NCI-H2029 (cell line): ENCODE measurements at regions not wholly inside any gene's neighbourhood (a gene's known extent, or its start where the extent isn't known, plus 50 kb on each side); places are given as distances from the start of the nearest gene placed in this dataset.

Source experiments
- DNase-seq: peaks from one replicate; lab custom pipeline; 2025; lab: John Stamatoyannopoulos, UW

DNA sequence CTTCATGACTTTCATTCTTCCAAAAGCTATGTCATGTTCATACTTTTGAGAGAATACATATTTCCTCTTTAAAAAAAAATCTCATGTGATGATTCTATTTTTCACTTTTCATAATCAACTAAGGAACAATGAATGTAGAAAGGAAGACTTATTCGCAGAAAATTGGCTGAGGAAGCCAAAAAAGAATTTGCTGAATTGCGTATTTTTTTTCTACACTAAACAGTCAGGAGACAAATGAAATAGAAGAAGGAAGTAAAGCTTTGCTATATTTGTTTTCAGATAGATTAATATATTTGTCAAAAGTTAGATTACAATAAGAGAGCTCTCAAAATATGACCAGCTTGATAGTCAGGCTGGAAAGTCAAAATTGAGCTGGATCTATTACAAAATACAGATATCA lies 504.2 kb downstream of the ANXA1 start:
- no peak for DNase-seq

DNA sequence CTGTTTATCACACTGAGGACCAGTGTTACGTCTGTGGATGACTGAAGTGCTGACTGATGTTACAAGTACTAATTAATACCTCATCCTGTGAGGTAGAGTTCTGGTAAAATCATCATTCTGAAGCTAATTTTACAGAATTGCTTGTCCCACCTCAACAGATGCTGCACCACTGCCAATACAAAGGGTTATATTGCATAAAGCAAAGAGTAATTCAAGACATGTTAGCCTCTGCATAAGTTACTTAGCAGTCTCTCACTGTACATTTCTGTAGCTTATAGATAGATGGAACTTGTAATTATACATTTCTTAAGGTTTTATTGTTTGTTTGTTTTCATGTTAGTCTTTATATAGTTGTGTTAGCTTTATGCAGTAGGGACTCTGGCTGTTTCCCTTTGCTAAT lies 513.6 kb downstream of the ANXA1 start:
- no peak for DNase-seq

DNA sequence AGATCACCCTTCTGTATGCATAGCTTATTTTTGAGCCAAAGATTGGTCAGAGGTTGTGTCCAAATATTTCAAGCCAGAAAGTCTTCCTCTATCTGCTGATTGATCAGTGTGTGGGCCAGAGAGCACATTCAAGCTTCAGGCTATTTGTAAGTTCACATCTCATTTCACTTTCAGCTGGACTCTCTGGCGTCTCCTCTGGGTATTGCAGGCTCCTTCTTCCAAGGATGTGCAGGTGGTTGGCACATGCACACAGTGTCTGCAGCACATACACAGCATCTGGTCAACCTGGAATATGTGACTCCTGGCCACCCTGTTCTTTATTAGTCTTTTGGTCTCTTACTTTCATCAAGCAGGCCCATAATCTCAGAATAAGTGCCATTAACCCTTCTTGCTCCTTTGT lies 516.1 kb downstream of the ANXA1 start:
- DNase-seq, result no peak

DNA sequence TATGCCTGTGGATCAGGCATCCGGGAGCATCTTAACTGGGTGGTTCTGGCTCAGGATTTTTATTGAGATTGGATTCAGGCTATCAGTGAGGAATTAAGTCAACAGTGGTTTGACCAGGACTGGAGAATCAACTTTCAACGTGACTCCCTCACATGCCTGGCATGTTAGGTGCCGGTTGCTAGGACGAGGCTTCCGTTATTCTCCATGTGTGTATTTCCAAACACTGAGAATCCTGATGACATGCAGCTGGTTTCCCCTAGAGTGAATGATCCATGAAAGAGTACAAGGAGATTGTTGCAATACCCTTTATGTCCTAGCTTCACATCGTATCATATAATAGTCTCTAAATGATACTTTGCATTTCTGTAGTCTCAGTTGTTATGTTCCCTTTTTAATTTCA lies 529.2 kb downstream of the ANXA1 start:
- DNase-seq, result no peak

DNA sequence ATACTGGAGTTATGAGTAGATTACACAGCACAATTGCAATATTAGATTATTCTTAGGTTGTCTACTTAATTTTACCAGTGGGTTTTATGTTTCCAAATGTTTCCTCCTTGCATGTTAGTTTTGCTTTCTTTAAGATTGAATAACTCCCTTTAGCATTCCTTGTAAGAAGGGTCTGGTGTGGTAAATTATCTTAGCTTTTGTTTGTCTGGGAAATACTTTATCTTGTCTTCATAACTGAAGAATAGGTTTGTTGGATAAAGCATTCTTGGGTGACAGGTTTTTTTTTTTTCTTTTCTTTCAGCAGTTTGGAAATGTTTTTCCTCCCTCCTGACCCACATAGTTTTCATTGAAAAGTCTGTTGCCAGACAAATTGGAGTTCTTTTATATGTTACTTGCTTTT lies 531.1 kb downstream of the ANXA1 start:
- no peak for DNase-seq

DNA sequence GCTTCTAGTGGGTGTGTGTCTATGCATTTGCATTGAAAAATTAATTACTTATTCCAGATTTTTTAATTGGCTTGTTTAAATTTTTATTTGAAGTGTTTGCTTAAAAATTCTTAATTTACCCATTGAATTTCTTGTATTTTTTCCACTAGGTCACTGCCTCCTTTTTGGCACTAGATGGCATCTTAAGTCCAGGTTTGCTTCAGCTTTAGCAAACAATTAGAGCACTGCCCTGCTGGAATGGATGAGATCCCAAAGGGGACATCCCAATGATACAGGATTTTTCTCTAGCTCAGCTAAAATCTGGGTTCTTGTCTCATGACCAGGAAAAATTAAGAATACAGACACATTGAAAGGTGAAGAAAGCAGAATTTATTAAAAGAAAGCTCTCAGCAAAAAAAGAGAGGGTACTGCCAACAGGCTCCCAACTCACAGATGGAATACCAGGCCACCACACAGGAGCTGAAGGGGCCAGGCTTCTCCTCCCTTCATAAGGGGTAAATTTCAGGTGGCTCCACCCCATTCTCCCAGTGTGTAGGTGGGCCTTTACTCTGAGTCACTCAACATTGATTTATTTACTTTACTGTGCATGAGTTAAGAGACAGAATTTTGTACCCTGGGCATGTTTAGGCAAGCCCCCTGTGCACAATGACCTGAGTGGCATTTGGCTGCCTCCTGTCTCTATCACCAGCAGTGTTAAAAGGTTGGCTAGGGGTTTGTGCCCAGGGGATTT lies 532.4 kb downstream of the ANXA1 start:
- peak; percentile 13 for DNase-seq

DNA sequence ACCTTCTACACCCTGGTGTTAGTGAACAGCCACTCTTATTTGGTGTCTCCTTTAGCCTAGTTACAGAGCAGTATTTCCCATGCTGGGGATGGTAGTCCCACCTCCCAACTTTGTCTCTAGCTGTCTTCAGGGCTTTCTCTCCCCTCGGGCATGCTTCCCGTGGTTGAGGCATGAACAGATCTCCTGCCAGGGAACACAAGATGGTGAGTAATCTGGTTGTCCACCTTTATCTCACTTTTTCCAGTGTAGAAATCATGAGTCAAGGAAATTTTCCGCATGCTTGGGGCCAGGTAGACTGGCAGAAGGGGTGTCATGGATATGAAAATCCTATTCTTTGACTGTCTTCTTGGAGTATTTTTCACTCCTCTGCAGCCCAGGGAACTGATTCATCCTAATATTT lies 532.9 kb downstream of the ANXA1 start:
- no peak for DNase-seq

DNA sequence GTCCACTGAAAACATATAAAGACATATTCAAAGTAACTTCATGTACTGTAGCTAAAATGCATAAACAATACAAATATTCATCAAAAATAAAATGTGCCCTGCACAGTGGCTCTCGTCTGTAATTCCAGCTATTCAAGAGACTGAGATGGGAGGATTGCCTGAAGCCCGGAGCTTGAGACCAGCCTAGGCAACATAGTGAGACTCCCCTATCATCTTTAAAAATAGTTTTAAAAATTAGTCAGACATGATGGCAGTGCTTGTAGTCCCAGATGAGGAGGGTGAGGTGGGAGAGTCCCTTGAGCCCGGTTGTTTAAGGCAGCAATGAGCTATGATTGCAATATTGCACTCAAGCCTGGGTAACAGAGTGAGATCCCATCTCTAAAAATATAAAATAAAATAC lies 534.1 kb downstream of the ANXA1 start:
- no peak for DNase-seq

DNA sequence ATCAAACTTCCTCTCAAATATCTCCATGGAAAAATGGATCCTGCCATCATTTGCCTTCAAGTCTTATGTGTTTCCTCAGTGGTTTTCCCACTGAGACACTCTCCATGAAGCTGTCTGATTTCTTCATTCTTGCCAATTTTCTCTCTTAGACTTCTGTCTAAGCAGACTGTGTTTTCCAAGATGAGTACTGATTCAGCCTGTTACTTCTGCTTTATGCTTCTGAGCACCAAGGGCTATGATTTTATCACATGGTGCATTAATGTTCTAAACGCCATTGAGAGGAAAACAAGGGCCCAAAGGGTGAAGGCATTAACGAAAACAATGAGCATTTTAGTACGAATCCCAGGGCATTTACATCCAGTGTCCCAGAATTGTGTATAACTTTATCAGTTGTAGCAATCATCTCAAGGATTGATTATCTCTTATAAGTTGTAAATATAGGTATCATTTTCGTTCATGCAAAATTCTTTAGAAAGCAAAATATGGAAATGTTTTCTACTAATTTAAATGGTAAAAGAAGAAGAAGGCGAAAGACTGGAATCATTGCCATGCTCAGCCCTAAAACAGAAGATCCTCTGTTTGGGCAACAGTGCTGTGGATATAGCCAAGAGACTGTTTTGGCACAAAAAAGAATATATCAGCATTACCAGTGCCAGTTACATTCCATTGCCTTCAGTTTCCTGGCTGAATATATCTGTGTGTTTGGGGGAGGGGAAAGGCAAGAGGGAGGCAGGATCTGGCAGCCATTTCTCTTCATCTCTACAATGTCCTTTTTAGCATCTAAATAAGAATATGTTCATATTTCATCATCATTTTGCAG lies 537.6 kb downstream of the ANXA1 start:
- no peak for DNase-seq

DNA sequence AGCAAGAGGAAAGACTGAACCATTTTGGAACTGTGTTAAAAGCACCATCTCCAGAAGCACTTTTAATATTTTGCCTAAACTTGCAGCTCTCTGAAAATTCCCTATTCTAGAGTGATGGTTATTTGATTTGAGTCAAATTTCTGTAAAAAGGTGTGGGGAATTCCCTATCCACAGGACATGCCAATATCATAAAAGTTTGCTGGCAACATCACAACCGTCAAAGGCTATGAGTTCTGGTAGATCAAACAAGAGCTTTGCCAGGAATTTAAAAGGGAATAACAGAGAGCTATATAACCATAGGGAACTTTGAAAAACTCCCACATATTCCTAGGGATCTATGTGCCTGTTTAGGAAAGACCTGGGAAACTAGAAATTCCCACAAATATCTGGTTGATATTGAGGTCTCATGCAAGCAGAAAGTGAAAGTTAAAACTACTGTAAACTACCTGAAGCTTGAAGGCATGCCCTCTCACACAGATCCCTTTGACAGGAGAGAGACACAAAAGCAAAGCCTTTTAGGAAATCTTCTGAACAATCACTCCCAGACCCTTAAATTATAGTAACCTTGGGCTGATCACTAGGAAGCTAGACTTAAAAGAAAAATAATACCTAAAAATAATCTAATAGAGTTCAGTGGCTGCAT lies 549.9 kb downstream of the ANXA1 start:
- DNase-seq, result no peak

DNA sequence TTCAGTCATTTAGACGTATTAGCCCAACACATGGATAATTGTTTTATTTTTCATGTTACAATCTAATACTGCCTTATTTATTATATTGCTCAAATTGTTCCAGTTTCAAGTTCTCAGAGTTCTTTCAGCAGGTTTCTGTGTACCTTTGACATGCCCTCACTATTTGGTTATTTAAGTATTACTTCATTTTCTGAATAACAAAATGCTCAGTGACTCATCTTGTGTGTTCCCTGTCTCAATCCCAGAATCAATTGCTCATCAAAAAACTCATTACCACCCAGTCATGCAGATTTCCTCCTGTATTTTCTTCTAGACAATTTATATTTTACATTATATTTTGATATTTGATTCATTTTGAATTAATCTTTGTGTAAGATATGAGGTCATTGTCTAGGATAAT lies 562.6 kb downstream of the ANXA1 start:
- DNase-seq, result no peak

DNA sequence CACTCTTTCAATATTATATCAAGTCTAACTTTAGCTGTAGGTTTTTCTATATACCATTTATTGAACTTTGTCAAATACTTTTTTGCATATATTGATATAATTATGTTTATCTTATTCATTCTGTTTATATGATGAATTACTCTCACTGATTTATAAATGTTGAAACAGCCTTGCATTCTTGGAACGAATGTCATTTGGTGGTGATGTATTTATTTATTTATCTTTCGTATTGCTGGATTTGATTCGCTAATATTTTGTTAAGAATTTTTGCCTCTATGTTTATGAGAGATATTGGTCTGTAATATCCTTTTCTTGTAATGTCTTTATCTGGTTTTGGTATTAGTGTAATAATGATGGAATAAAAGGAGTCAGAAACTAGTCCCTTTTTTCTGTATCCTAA lies 563.9 kb downstream of the ANXA1 start:
- DNase-seq, result no peak

DNA sequence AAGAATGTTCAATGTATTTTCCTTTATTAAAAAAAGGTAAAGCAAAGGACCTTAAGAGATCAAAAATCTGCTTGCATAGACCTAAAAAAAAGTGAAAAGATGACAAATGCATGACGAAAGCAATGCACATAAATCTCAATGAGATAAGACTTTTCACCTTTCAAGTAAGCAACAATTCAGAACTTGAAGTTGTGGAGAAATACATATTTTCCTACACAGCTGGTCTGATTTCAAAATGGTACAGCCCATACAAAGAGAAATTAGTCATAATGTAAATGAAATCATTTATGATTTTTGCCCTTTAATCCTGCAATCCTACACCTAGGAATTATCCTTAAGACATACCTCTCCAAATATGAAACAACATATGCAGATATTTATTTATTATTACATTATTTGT lies 568.0 kb downstream of the ANXA1 start:
- no peak for DNase-seq

DNA sequence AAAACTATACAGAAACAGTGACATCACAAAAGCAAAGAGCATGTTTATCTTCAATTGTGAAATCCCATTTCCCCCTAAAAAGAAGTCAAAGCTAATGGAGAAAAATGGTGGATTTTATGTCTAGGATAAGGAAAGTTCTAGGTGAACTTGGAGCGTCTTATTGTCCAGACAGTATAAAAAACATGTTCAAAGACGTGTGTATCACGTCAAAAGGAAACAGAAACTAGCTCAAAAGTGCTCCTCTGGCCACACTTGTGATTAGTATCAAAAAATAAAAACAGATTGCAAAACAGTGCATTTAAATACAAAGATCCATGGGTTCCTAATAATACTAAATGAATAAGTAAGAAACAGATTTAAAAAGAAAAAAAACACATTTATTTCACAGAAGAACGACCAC lies 568.9 kb downstream of the ANXA1 start:
- DNase-seq, result no peak

DNA sequence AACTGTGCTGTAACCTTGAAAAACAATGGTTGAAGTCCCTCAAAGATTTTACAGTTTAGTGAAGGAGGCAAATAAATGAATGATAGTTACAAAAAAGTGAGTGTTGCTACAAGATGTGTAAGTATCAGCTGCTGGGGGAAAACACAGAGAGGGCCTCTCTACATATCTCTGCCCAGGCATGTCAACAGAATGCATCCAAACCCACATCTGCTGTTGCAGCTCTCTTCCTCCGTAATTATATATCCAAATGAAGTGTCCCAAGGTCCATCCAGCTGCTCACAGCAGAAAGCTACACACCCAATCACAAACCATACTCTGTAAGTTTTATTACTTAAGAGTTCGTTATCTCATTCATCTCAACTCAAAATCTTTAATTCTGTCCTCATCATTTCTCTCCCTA lies 584.6 kb downstream of the ANXA1 start:
- no peak for DNase-seq

DNA sequence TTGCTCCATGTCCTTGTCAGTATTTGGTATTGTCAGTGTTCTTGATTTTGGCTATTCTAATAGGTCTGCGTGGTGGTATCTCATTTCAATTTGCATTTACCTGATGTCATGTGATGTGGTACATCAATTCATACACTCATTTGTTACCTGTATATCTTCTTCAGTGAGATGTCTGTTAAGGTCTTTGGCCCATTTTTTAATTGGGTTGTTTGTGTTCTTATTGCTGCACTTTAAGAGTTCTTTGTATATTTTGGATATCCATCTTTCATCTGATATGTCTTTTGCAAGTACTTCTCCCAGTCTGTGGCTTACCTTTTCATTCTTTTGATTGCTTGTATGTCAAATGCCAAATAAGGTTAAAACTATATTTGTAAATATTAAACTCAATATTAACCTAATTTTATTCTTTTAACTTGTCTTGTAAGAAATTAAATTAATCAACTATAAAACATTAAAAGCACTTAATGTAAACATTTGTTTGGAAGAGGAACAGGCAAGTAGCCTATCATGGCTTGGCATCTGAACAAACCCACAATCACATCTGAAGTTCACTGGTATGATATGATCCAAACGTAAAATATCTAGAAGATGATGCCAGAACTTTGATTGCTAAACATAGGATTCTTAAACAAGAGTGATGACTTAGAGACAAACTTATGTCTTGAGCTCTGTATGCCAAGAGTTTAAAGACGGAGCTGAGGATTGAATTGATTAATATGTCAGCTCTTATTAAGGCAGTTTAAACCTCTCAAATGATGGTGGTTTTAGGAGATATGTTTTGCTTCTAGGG lies 587.3 kb downstream of the ANXA1 start:
- DNase-seq, result no peak

DNA sequence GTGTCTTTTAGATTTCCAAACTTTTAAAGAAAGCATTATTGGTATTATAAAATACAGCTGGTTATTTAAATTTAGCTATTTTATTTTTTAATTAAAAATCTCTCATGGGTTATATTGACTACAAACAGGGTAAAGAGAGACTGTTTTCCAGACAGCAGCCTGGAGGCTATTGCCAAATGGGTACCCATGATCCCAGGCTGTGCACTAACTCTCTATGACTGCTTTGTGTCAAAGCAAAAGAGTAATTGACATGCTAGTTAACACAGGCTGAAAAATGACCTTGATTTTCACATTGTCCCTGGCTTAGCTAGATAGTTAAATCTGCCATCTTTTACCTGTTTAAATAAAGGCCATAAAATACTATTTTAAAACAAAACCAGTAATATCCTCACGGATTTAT lies 589.7 kb downstream of the ANXA1 start:
- DNase-seq, result no peak

DNA sequence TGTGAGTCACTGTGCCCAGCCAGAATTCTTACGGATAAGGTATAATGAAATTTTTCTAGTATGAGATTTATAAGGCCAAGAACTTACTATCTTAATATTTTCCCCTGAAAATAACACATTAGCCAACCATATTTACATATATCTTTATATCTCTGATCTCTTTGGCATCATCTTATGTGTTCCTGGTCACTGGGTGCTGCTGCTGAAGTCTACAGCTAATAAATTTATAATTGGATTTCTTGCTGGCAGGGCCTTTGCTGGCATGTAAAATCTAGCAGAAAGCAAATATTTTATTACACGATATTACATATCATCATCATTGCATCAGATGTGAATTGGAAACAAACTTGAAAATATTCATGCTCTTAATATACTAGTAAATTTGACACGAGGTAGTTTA lies 590.7 kb downstream of the ANXA1 start:
- DNase-seq, result no peak

DNA sequence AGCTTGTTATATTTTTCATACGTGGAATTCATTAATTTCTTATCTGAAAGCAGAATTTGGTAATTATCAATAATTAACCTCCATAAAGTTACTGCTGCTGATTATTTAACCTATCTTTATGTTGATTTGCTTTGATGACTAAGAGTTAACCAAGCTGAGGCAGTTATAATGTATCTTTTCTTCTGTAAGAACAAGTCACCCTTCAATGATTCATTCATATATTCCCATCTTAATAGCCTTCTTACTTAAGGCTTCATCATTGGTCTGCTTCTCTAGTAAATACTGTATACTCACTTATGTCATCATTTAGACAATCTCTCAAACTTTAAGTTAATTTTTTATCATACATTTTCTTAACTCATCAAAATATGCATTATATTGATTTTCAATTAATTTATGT lies 592.2 kb downstream of the ANXA1 start:
- no peak for DNase-seq

DNA sequence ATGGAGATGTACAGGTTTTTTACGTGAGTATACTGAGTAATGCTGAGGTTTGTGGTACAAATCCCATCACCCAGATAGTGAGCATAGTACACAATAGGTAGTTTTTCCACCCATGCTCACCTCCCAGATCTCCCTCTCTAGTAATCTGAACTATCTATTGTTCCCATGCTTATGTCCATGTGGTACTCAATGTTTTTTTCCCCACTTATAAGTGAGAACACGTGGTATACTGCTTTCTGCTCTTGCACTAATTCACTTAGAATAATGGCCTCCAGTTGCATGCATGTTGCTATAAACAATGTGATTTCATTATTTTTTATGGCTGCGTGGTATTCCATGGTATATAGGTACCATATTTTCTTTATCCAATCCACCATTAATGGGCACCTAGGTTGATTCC lies 593.9 kb downstream of the ANXA1 start:
- DNase-seq, result no peak

DNA sequence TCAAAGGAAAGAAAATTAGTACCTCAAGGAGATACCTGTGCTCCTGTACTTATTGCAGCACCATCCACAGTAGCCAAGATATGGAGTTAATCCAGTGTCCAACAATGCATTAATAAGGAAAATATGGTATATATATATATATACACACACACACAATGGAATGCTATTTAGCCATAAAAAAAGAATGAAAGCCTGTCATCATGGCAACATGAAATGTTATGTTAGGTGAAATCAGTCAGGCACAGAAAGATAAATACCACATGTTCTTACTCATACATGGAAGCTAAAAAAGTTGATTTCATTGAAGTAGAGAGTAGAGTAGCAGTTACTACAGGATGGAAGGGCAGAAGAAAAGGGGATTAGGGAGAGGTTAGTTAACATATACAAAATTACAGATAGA lies 601.5 kb downstream of the ANXA1 start:
- DNase-seq, result no peak

DNA sequence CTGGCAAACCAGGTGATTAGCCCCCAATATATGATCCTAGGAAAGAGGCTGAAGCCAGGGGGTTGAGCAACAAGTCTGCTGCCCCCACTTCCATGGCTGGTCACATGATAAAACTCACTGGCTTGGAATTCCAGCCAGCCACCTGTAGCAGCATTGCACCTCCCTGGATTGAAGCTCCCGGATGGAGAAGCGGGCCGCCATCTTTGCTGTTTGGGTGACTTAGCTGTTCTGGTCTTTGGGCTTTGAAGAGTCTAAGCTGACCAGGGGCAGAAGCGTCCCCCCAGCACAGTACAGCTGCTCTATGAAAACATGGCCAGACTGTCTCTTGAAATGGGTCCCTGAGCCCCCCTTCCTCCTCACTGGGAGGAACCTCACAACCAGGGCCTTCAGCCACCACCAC lies 610.2 kb downstream of the ANXA1 start:
- DNase-seq, result no peak

DNA sequence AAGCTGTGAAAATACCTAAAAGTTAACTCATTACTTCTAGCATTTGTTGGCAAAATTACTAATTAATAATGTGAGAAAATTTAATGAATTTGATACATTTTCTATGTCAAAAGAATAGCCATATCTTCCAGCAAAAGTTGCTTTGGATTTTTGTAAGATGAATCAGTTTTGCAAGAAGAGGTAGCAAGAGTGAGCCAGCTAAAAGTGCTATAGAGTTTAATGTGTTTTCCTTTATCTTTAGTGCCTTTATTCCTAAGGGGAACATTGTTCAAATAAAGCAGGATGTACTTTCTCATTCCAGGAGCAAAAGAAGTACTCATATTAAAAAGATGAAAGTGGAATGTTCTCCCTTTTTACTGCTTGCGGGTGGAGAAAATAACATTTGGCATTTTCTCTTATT lies 622.2 kb downstream of the ANXA1 start:
- no peak for DNase-seq
